ENCODE measurements at regions not wholly inside any gene's neighbourhood (a gene's known extent, or its start where the extent isn't known, plus 50 kb on each side); places are given as distances from the start of the nearest gene placed in this dataset.

- Mint-ChIP-seq H3K36me3 (ENCODE audit: low read depth) (no peaks in the 10 kb centered on the region), H3K4me3 (no peak overlapping the region), H3K27ac (no peak overlapping the region), H3K4me1 (no peaks in the 10 kb centered on the region), H3K9me3 (no peaks in the 10 kb centered on the region), H3K27me3 (peaks cover 7% of the 10 kb centered on the region)
- ATAC-seq (replicated peaks) = no peak
Observed at GRCh38 chr2:506451-506850, 170.8 kb downstream of the TMEM18 start.

DNA sequence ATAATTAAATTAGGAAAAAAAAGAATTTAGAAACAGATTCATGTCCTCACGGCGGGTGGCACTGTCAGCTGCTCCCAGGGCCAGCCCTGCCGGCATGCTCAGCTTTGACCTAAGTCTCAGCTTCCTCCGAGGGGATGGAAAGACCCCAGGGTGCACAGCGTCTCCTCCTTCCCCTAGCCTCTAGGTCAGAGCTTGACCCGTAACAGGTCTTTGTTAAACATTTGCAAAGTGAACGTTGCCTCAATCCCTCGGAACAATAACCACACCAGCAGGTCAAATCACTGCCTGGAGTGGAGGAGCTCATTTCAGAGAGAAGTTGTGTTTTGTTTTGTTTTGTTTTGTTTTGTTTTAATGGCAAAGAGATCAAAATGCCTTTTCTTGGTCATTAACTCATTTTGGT is 171.3 kb downstream of the TMEM18 start:
- Mint-ChIP-seq H3K27ac (no peak overlapping the region), H3K4me3 (no peak overlapping the region), H3K27me3 (peaks cover 7% of the 10 kb centered on the region), H3K36me3 (ENCODE audit: low read depth) (no peaks in the 10 kb centered on the region), H3K9me3 (no peaks in the 10 kb centered on the region), H3K4me1 (no peaks in the 10 kb centered on the region)
- ATAC-seq (replicated peaks) = no peak

DNA sequence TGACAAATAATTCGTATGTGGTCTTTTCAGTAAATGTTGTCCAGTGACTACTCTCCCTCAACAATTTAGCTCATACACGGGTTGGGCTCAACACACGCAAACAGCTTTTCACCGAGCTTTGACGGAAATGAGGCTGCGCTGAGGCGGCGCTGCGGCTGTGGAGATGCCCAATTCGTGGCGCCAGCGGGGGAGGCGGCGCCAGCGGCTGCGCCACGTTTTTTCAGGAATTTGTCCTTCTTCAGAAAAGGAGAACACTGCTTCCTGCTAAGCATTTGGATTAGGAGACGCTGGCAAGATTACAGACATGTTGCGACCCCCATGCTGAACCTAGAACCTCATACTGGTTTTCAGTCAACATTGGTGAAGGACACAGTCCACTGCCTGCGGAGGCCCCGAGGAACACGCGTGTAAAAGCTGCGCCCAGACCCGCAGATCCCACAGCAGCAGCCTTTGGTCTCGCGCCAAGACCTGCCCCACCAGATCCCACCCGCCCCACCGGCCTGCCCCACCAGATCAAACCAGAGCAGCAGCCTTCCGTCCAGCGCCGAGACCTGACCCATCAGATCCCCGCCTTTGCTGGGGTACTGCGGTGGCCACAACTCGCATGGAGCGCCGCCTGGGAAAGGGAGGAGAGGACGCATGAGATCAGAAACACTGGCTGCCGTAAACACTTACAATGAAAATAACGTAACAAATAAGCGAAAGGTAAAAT is 173.8 kb downstream of the TMEM18 start:
- no peak for ATAC-seq (replicated peaks)
- Mint-ChIP-seq H3K27ac (no peak overlapping the region), H3K4me3 (no peak overlapping the region), H3K36me3 (ENCODE audit: low read depth) (no peaks in the 10 kb centered on the region), H3K4me1 (no peaks in the 10 kb centered on the region), H3K9me3 (no peaks in the 10 kb centered on the region), H3K27me3 (peaks cover 17% of the 10 kb centered on the region)

DNA sequence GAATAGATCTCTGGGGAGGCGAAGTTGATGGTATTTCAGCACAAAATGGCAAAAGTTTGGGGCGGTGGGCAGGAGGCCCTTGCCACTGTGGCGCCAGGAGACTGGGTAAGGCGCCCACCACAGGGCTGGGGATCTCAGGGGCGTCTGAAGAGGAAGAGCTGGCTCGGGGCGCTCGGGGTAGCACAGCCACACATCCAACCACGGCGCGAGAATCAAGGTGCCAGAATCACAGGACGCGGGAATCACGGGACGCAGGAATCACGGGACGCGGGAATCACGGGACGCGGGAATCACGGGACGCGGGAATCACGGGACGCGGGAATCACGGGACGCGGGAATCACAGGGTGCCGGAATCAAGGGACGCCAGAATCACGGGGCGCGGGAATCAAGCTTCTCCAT is 174.4 kb downstream of the TMEM18 start:
- Mint-ChIP-seq H3K36me3 (ENCODE audit: low read depth) (no peaks in the 10 kb centered on the region), H3K4me3 (no peak overlapping the region)

DNA sequence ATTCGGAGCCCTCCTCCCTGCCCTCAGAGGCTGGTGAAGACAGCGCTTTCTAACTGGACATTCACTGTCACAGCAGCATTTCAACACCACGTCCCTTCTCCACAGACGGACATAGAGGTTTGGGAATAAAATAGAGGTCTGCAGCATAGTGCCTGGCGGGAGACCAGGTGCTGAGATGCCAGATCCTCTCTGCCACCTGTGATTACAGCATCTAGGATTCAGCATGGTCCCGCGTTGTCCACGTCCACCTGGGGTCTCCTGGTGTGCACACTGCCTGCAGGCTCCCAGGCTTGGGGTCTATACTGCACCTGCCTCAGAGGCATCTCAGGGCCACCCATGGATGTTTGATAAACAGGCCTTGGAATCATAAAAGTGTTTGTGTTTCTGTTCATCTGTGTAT is 175.5 kb downstream of the TMEM18 start:
- ATAC-seq (replicated peaks) = no peak
- Mint-ChIP-seq H3K27me3 (peaks cover 20% of the 10 kb centered on the region), H3K4me1 (no peaks in the 10 kb centered on the region), H3K4me3 (no peak overlapping the region), H3K36me3 (ENCODE audit: low read depth) (no peaks in the 10 kb centered on the region), H3K9me3 (no peaks in the 10 kb centered on the region), H3K27ac (no peak overlapping the region)

More for the DNA sequence above, 174.4 kb downstream of the TMEM18 start:
- H3K27me3 Mint-ChIP-seq = peaks cover 17% of the 10 kb centered on the region
- H3K4me1 Mint-ChIP-seq = no peaks in the 10 kb centered on the region
- H3K27ac Mint-ChIP-seq = no peak overlapping the region
- ATAC-seq (replicated peaks) = no peak
- H3K9me3 Mint-ChIP-seq = no peaks in the 10 kb centered on the region

- no peaks in the 10 kb centered on the region for H3K36me3 Mint-ChIP-seq (ENCODE audit: low read depth)
- ATAC-seq (replicated peaks) = no peak
- peaks cover 16% of the 10 kb centered on the region for H3K27me3 Mint-ChIP-seq
- no peaks in the 10 kb centered on the region for H3K4me1 Mint-ChIP-seq
- no peak overlapping the region for H3K4me3 Mint-ChIP-seq
- no peak overlapping the region for H3K27ac Mint-ChIP-seq
- no peaks in the 10 kb centered on the region for H3K9me3 Mint-ChIP-seq
Observed at GRCh38 chr2:501130-501529, 176.1 kb downstream of the TMEM18 start.

- Mint-ChIP-seq H3K36me3 (ENCODE audit: low read depth) (no peaks in the 10 kb centered on the region), H3K9me3 (no peaks in the 10 kb centered on the region), H3K4me3 (no peak overlapping the region), H3K27me3 (peaks cover 16% of the 10 kb centered on the region), H3K27ac (no peak overlapping the region), H3K4me1 (no peaks in the 10 kb centered on the region)
- ATAC-seq (replicated peaks) = no peak
Observed at GRCh38 chr2:499726-500125, 177.5 kb downstream of the TMEM18 start.

- no peak overlapping the region for H3K27ac Mint-ChIP-seq
- H3K36me3 Mint-ChIP-seq (ENCODE audit: low read depth) = no peaks in the 10 kb centered on the region
- no peak for ATAC-seq (replicated peaks)
- peaks cover 16% of the 10 kb centered on the region for H3K27me3 Mint-ChIP-seq
- H3K4me1 Mint-ChIP-seq = no peaks in the 10 kb centered on the region
- H3K9me3 Mint-ChIP-seq = no peaks in the 10 kb centered on the region
- H3K4me3 Mint-ChIP-seq = no peak overlapping the region
Observed at GRCh38 chr2:498493-499178, 178.6 kb downstream of the TMEM18 start.

DNA sequence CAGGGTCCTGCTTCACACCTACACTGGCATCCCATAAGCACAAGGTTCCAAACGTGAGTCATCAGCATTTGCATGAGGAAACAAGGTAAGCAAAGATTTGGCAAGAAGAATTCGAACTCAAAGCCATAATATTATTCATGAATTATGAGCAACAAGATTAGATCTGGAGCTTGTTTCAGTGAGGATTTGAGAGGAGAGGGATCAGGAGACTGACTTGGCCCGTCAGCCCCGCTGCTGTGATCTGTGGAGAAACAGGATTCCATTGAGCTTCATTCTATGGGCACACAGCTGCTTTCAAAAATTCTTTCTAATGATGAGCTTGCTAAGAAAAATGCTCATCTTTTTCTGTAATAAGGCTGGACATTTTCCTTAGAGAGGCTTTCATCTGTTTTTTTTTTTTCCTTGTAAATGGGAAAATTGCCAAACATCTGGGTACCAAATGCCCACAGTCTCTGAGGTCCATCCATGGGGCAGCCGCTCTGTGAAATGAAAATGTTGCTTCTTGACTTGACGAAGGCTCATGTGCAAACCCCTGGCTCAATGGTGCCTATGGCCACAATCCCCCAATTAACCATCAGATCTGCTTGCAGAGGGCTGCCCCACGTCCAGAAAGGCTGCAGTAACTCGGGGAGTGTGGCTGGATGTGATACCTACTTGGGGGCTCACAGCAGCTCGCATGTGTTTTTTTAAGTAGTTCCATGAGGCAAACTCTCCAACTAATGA is 179.3 kb downstream of the TMEM18 start:
- H3K27ac Mint-ChIP-seq = no peak overlapping the region
- no peaks in the 10 kb centered on the region for H3K36me3 Mint-ChIP-seq (ENCODE audit: low read depth)
- ATAC-seq (replicated peaks) = no peak
- H3K27me3 Mint-ChIP-seq = peaks cover 16% of the 10 kb centered on the region
- H3K9me3 Mint-ChIP-seq = no peaks in the 10 kb centered on the region
- no peaks in the 10 kb centered on the region for H3K4me1 Mint-ChIP-seq
- H3K4me3 Mint-ChIP-seq = no peak overlapping the region

DNA sequence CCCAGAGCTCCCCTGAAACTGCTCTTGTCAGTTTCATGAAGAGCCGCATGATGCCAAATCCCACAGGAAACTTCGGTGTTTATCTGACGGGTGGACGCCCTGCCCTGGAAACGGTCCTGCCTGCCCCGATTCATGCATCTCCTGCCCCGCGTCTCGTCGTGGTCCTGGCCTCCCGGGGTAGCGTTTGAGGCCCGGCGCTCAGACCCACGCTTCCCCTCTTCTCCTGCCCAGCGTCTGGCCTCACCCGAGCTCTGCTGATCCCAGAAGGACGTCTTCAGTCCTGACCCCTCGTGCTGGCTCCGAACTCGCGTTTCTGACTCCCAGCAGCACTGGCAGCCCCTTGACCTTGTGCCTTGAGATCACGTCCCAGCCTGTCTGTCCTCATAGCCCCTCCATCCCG is 180.5 kb downstream of the TMEM18 start:
- H3K4me1 Mint-ChIP-seq = no peaks in the 10 kb centered on the region
- H3K9me3 Mint-ChIP-seq = no peaks in the 10 kb centered on the region
- no peaks in the 10 kb centered on the region for H3K36me3 Mint-ChIP-seq (ENCODE audit: low read depth)
- H3K4me3 Mint-ChIP-seq = no peak overlapping the region
- peaks cover 13% of the 10 kb centered on the region for H3K27me3 Mint-ChIP-seq
- no peak overlapping the region for H3K27ac Mint-ChIP-seq
- ATAC-seq (replicated peaks) = no peak

DNA sequence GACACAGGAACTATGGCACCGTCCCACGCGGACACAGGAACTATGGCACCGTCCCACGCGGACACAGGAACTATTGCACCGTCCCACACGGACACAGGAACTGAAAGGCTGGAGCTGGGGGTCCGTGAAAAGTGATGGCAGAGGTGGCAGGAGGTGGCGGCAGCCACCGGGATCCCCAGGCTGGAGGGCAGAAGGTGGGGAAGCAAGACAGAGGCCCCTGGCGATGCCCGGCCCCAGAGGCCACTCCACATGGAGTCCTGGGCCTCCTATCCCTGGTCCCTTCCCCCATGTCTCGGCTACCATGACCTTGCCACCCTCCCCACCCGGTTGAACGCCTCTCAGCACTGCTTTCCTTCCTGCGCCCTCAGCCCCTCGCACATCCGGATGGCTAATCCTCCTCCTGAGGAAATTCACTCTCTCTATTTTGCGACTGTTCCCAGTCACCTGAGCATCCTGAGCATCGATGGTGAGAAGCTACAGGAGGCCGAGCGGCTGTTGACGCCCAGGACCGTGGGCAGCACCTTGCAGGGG is 181.4 kb downstream of the TMEM18 start:
- H3K9me3 Mint-ChIP-seq = no peaks in the 10 kb centered on the region

GRCh38 chr2:494853-495252 is 182.4 kb downstream of the TMEM18 start:
- Mint-ChIP-seq H3K27me3 (peaks cover 16% of the 10 kb centered on the region), H3K9me3 (no peaks in the 10 kb centered on the region), H3K4me3 (no peak overlapping the region), H3K4me1 (no peaks in the 10 kb centered on the region), H3K36me3 (ENCODE audit: low read depth) (no peaks in the 10 kb centered on the region), H3K27ac (no peak overlapping the region)
- ATAC-seq (replicated peaks) = no peak

More for the DNA sequence above, 181.4 kb downstream of the TMEM18 start:
- H3K4me1 Mint-ChIP-seq = no peaks in the 10 kb centered on the region
- peaks cover 17% of the 10 kb centered on the region for H3K27me3 Mint-ChIP-seq
- H3K36me3 Mint-ChIP-seq (ENCODE audit: low read depth) = no peaks in the 10 kb centered on the region
- H3K4me3 Mint-ChIP-seq = no peak overlapping the region
- no peak overlapping the region for H3K27ac Mint-ChIP-seq
- ATAC-seq (replicated peaks) = no peak

GRCh38 chr2:493228-493627 is 184.0 kb downstream of the TMEM18 start:
- peaks cover 5% of the 10 kb centered on the region for H3K4me1 Mint-ChIP-seq

DNA sequence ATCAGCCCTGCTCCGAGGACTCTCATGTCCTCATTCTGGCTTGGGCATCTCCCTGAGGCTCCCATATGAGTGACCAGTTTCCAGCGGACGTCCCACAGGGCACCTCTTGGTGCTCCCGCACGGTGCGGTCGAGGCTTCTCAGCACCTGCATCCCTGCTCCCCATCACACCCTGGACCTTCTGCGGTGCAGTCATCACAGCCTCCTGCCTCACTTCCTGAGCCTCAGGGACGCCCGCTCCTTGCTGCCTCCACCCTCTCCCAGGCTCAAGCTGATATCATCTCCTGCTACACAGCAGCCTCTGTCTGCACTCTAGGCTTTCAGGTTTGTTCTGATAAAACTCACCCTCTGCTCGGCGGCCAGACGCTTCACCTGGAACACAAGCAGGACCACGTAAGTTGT is 185.0 kb downstream of the TMEM18 start:
- H3K27me3 Mint-ChIP-seq = peaks cover 10% of the 10 kb centered on the region
- ATAC-seq (replicated peaks) = no peak
- no peak overlapping the region for H3K4me3 Mint-ChIP-seq
- H3K36me3 Mint-ChIP-seq (ENCODE audit: low read depth) = no peaks in the 10 kb centered on the region
- H3K9me3 Mint-ChIP-seq = no peaks in the 10 kb centered on the region
- peaks cover 5% of the 10 kb centered on the region for H3K4me1 Mint-ChIP-seq
- H3K27ac Mint-ChIP-seq = no peak overlapping the region

More at GRCh38 chr2:493228-493627, 184.0 kb downstream of the TMEM18 start:
- Mint-ChIP-seq H3K27me3 (peaks cover 13% of the 10 kb centered on the region), H3K4me3 (no peak overlapping the region), H3K36me3 (ENCODE audit: low read depth) (no peaks in the 10 kb centered on the region), H3K27ac (no peak overlapping the region), H3K9me3 (no peaks in the 10 kb centered on the region)
- no peak for ATAC-seq (replicated peaks)

GRCh38 chr2:489838-490237 is 187.4 kb downstream of the TMEM18 start:
- H3K27me3 Mint-ChIP-seq = peaks cover 10% of the 10 kb centered on the region
- ATAC-seq (replicated peaks) = no peak
- no peaks in the 10 kb centered on the region for H3K36me3 Mint-ChIP-seq (ENCODE audit: low read depth)

More at GRCh38 chr2:489838-490237, 187.4 kb downstream of the TMEM18 start:
- Mint-ChIP-seq H3K9me3 (no peaks in the 10 kb centered on the region), H3K27ac (no peak overlapping the region), H3K4me3 (no peak overlapping the region), H3K4me1 (peaks cover 5% of the 10 kb centered on the region)
